Naive B cell (primary cell): ENCODE measurements at regions not wholly inside any gene's neighbourhood (a gene's known extent, or its start where the extent isn't known, plus 50 kb on each side); places are given as distances from the start of the nearest gene placed in this dataset.

Experiments
- ATAC-seq, 2 donors: fragments of 150-1000 bp; cut with Tn5 transposase; 2 replicates each; pipeline ENCODE4 v1.10.0; 2021; ENCODE audit warnings: low read depth in 2 of 2, mild to moderate bottlenecking in 2 of 2, moderate library complexity in 2 of 2
- DNase-seq: peaks from one replicate; pipeline ENCODE4 v3.0.0; 2022
- H3K27ac Mint-ChIP-seq, 6 donors: one replicate each; pipeline ENCODE4 v1.8.0; 2020 to 2022; ENCODE audit warnings: mild to moderate bottlenecking in 6 of 6, mixed read lengths in 6 of 6, moderate library complexity in 5 of 6, inconsistent platforms in 2 of 6
- H3K27me3 Mint-ChIP-seq, 3 donors: one replicate each; pipeline ENCODE4 v1.8.0; 2021 to 2022; ENCODE audit warnings: mixed read lengths in 3 of 3, mild to moderate bottlenecking in 1 of 3
- H3K36me3 Mint-ChIP-seq, 2 donors: one replicate each; pipeline ENCODE4 v1.8.0; 2020 to 2022; ENCODE audit warnings: mixed read lengths in 2 of 2, inconsistent platforms in 1 of 2, mild to moderate bottlenecking in 1 of 2
- H3K4me1 Mint-ChIP-seq, 3 donors: one replicate each; pipeline ENCODE4 v1.8.0; 2020 to 2022; ENCODE audit warnings: mixed read lengths in 3 of 3, inconsistent platforms in 1 of 3, mild to moderate bottlenecking in 1 of 3, moderate library complexity in 1 of 3
- H3K4me3 Mint-ChIP-seq, 8 donors: one replicate each; pipeline ENCODE4 v1.8.0; 2020 to 2022; ENCODE audit warnings: mild to moderate bottlenecking in 8 of 8, mixed read lengths in 8 of 8, moderate library complexity in 8 of 8, inconsistent platforms in 2 of 8
- H3K9me3 Mint-ChIP-seq, 7 donors: one replicate each; pipeline ENCODE4 v1.8.0; 2020 to 2022; ENCODE audit warnings: mixed read lengths in 7 of 7, mild to moderate bottlenecking in 5 of 7, inconsistent platforms in 2 of 7, moderate library complexity in 1 of 7

DNA sequence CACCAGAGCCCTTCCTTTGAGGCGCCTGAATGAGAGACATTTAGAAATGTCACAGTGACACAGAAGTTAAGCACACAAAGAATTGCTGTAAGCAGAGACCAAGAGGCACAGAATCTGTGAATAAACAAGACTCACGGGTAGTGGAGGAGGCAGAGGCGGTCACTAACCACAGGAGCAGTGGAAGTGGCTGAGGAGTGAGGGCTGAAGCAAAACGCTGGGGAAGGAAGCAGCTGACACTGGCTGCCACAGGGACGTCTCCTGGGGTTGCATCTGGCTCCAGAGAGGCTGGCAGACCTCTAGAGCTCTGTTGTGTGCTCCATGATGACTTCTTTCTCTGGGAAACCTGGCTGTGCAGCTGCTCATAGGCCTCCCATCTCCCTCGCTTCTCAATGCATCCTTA, 65.0 kb upstream of the SLC2A12 start:
- Mint-ChIP-seq H3K4me1 (peaks cover 0 to 1% (median 0%) of the 10 kb centered on the region in 3 donors), H3K36me3 (no peaks in the 10 kb centered on the region), H3K9me3 (peaks cover 0 to 10% (median 4%) of the 10 kb centered on the region in 7 donors), H3K27ac (no peak overlapping the region), H3K4me3 (no peak overlapping the region), H3K27me3 (peaks cover 7 to 21% (median 20%) of the 10 kb centered on the region in 3 donors)
- ATAC-seq (no peak), DNase-seq (no peak)

DNA sequence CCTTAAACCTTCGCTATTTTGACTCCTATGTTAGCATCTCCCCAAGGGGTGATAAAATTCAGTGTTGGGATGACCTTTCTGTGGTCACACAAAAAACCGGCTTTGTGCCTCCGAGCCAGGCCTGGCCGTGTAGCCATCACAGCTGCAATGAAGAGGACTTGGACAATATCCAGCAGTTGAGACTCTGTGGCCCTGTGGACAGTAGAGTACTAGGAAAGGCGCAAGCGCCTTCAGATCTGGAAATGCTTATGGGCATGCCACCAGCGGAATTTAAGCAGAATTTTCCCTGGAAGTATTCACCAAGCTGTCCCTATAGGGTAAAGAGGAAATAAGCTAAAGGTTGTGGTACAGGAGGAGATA, 63.3 kb upstream of the SLC2A12 start:
- H3K27ac Mint-ChIP-seq, result no peak overlapping the region
- H3K4me1 Mint-ChIP-seq, result peaks cover 0 to 1% (median 0%) of the 10 kb centered on the region in 3 donors
- H3K9me3 Mint-ChIP-seq, result peaks cover 0 to 10% (median 4%) of the 10 kb centered on the region in 7 donors
- peaks cover 18 to 21% (median 20%) of the 10 kb centered on the region in 3 donors for H3K27me3 Mint-ChIP-seq
- no peaks in the 10 kb centered on the region for H3K36me3 Mint-ChIP-seq
- H3K4me3 Mint-ChIP-seq, result no peak overlapping the region
- no peak for ATAC-seq
- DNase-seq, result no peak

DNA sequence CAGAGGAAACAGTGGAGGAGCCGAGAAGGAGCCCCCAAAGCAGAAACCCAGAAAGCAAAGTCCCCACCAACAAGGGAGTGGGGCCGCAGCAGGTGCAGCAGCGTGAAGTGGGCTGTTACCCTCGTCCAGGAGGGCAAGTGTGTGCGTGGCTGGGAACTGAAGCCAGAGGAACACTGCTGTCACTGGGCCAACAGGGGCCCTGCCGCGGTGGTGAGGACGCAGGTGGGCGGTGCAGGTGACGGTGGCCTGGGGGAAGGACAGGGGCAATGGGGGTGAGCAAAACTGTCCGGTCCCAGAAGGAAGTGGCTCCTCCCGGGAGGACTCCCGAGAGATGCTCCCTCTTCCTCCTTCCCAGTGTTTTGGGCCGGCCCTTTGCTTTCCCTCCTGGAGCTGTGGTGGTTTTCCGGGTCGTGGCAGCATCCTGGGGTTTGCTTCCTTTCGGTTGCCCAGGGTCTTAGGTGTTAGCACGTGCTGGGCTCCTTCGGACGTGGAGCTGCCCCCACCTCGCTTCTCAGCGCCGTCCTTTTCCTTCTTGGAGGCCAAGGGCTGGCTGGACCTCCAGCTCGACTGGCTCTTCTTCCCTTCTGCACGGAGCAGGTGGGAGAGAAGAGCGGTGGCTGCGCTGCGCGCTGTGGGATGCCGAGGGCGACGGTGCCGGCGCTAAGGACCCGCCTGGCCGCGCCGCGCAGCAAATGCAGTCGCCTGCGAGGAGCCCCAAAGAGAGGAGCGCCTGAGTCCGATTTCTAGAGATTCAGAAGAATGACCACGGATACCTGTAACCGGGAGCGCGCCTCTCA, 62.7 kb upstream of the SLC2A12 start:
- Mint-ChIP-seq H3K4me1 (peaks cover 0 to 1% (median 0%) of the 10 kb centered on the region in 3 donors), H3K36me3 (no peaks in the 10 kb centered on the region), H3K9me3 (peaks cover 0 to 6% (median 2%) of the 10 kb centered on the region in 7 donors), H3K27ac (no peak overlapping the region), H3K27me3 (peaks cover 18 to 21% (median 20%) of the 10 kb centered on the region in 3 donors), H3K4me3 (peak overlapping the region in 1 of 8 donors; percentile 64)
- DNase-seq (no peak), ATAC-seq (no peak)

DNA sequence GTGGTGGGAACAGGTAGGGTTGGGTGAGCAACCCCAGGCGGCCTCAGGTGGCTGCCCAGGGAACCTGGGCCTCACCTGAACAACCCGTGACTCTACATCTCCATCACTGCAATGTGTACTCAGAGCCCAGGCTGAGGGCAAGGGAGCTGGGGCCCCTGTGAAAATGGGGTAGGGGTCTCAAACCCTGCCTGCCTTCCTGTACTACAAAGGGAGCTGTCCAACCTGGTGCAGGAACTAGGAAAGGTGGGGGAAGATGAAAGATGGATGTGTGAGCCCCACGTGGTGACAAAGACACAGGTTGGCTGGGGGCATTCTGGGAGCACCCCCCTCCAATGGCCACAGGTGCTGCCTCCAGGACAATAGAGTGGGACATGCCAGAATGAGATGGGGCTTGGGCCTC, 62.1 kb upstream of the SLC2A12 start:
- H3K4me1 Mint-ChIP-seq, result peaks cover 0 to 1% (median 0%) of the 10 kb centered on the region in 3 donors
- no peak for DNase-seq
- H3K27me3 Mint-ChIP-seq, result peaks cover 18 to 21% (median 20%) of the 10 kb centered on the region in 3 donors
- H3K27ac Mint-ChIP-seq, result no peak overlapping the region
- no peak for ATAC-seq
- H3K9me3 Mint-ChIP-seq, result no peaks in the 10 kb centered on the region
- peak overlapping the region in 2 of 8 donors; percentile 52 to 64 for H3K4me3 Mint-ChIP-seq
- H3K36me3 Mint-ChIP-seq, result no peaks in the 10 kb centered on the region

DNA sequence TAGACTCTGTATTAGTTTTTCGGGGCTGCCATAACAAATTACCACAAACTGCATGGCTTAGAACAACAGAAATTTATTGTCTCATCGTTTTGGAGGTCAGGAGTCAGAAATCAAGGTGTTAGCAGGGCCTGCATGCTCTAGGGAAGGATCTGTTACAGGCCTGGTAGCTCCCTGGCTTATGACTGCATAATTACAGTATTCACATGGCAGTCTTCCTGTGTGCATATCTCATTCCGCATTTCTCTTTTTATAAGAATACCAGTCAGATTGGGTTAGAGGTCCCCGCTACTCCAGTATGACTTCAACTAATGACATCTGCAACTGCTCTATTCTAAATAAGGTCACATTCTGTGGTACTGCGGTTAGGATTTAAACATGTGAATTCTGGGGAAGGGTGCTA, 59.3 kb upstream of the SLC2A12 start:
- peaks cover 20 to 23% (median 21%) of the 10 kb centered on the region in 3 donors for H3K27me3 Mint-ChIP-seq
- H3K4me1 Mint-ChIP-seq, result peaks cover 0 to 1% (median 0%) of the 10 kb centered on the region in 3 donors
- ATAC-seq (no peak), DNase-seq (no peak)
- no peaks in the 10 kb centered on the region for H3K36me3 Mint-ChIP-seq
- no peak overlapping the region for H3K4me3 Mint-ChIP-seq
- H3K9me3 Mint-ChIP-seq, result peaks cover 0 to 4% (median 0%) of the 10 kb centered on the region in 7 donors
- no peak overlapping the region for H3K27ac Mint-ChIP-seq

DNA sequence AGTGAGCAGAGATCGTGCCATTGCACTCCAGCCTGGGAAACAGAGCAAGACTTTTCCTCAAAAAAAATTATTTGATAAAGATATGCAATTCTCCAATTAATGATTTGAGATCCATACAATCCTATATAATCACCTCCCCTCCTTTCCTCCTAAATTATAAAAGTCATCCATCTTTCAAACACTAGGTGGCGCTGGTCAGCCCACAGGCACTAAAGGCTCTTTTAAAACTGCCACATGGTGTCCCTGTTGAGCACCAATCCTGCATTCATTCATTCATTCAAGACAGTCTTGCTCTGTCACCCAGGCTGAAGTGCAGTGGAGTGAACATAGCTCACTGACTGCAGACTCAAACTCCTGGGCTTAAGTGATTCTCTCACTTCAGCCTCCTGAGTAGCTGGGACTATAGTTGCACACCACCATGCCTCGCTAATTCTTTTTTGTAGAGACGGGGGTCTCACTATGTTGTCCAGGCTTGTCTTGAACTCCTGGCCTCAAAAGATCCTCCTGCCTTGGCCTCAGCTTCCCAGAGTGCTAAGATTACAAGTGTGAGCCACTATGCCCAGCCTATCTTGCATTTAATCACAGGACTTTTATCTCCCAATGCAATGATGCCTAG, 58.7 kb upstream of the SLC2A12 start:
- Mint-ChIP-seq H3K27me3 (peaks cover 20 to 23% (median 22%) of the 10 kb centered on the region in 3 donors), H3K9me3 (peaks cover 0 to 4% (median 0%) of the 10 kb centered on the region in 7 donors), H3K4me3 (peak overlapping the region in 1 of 8 donors; percentile 19), H3K27ac (no peak overlapping the region), H3K36me3 (no peaks in the 10 kb centered on the region), H3K4me1 (peaks cover 0 to 1% (median 0%) of the 10 kb centered on the region in 3 donors)
- DNase-seq, result peak; percentile 40
- ATAC-seq, result peak; percentile 28 to 64

DNA sequence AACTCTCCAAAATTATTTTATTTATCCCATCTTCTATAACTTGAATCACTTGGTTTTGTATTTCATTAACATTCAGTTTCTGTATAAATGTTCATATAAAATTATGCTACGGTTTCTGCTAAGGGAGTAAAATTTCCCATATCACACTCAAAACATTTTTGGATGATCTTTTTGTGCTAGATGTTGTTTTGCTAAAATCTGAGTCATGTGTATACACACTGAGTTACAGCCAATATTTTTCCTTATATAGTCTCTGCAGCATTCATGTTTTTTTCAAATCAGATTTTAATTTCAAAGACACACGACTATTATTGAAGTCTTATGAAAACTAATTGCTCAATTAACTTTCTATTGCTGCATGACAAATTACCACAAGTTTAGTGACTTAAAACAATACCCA, 54.3 kb upstream of the SLC2A12 start:
- Mint-ChIP-seq H3K27ac (no peak overlapping the region), H3K9me3 (peaks cover 0 to 4% (median 0%) of the 10 kb centered on the region in 7 donors), H3K36me3 (no peaks in the 10 kb centered on the region), H3K27me3 (peaks cover 7 to 17% (median 15%) of the 10 kb centered on the region in 3 donors), H3K4me1 (no peaks in the 10 kb centered on the region), H3K4me3 (no peak overlapping the region)
- ATAC-seq (no peak), DNase-seq (no peak)

DNA sequence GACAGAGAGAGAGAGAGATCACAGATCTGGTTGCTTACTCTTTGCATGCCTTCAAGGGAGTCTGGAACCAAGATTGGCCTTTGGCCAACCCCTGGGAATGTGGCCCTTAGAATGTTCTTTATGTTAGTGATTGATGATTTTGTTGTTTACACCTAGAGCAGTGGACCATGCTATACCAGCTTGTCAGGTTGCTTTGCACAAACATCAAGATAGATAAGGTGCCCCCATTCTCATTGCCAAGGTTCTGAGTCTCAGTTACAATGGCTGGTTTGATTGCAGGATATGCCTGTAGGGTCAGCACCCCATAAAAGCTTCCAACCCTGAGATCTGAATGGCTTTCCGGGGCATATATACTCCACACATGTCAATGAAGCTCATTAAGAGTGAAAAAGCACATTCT, 53.5 kb upstream of the SLC2A12 start:
- no peak for ATAC-seq
- Mint-ChIP-seq H3K36me3 (no peaks in the 10 kb centered on the region), H3K27ac (no peak overlapping the region), H3K4me1 (no peaks in the 10 kb centered on the region), H3K4me3 (no peak overlapping the region), H3K27me3 (peaks cover 7 to 23% (median 15%) of the 10 kb centered on the region in 3 donors), H3K9me3 (peaks cover 0 to 8% (median 0%) of the 10 kb centered on the region in 7 donors)
- no peak for DNase-seq

DNA sequence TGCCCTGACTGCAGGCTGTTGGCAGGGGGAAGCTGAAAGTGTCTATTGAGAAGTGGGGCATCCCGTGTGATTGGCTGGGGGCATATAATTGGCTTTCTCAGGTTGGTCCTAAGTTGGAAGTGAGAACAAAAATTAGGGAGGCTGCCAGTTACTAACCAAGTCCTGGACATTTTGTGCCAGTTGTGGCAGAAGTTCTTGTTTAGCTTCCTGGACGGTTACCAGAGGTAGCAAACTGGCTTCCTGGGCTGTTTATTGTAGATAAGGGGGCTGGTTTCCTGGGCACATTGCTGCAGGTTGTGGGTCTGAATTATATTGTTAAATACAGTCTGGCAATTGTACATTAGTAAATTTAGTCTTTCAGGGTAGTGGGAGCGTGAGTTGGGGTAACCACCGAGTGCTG, 50.6 kb upstream of the SLC2A12 start:
- DNase-seq (no peak), ATAC-seq (no peak)
- Mint-ChIP-seq H3K9me3 (peaks cover 0 to 4% (median 0%) of the 10 kb centered on the region in 7 donors), H3K27me3 (peaks cover 21 to 36% (median 31%) of the 10 kb centered on the region in 3 donors), H3K27ac (no peak overlapping the region), H3K4me3 (no peak overlapping the region), H3K4me1 (no peaks in the 10 kb centered on the region), H3K36me3 (no peaks in the 10 kb centered on the region)
